H54 (cell line): ENCODE measurements at regions not wholly inside any gene's neighbourhood (a gene's known extent, or its start where the extent isn't known, plus 50 kb on each side); places are given as distances from the start of the nearest gene placed in this dataset.
A peak's percentile ranks its signal among the peaks of the same experiment; 100 is the strongest.

ENCODE experiments used
- DNase-seq: peaks from one replicate; pipeline ENCODE4 v3.0.0; 2011; ENCODE audit warnings: low spot score, mixed read lengths; ENCODE audit not compliant: insufficient read length
- FAIRE-seq: peaks from 3 replicates; lab custom pipeline; 2011; peaks lifted over from hg19 to GRCh38; lab: Jason Lieb, UNC
- POLR2A ChIP-seq: IDR thresholded peaks from 2 replicates; pipeline ENCODE4 v1.6.1; 2011; ENCODE audit warnings: low read depth, mild to moderate bottlenecking, low read length

DNA sequence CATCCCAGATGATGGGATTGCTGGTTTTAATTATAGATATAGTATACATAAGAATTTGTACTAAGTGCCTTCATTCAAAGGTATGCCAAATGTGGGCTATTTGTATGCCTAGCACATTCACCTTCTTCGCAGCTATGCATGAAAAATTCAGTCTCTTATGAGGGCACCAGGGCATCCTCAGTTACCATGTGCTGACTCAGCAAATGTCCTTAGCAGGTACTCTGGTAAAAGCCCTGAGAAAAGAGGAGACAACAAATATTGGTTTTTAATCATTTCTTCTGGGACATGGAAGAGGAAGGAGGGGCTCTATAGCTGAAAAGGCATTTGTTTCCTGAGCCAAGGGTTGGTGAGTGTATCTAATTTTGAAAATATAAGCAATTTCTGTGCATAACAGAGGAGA, 258.1 kb upstream of the BMP2 start:
- FAIRE-seq (no peak), DNase-seq (no peak)
- TF ChIP-seq POLR2A: no peak

GRCh38 chr20:6506906-6507305, 260.6 kb upstream of the BMP2 start:
- DNase-seq: no peak
- no peak for TF ChIP-seq POLR2A
- FAIRE-seq: no peak

- TF ChIP-seq POLR2A: no peak
- DNase-seq (no peak), FAIRE-seq (no peak)
Measured at GRCh38 chr20:6504826-6505225, 262.7 kb upstream of the BMP2 start.

GRCh38 chr20:6504179-6504578, 263.3 kb upstream of the BMP2 start:
- FAIRE-seq (no peak), DNase-seq (no peak)
- TF ChIP-seq POLR2A: no peak

- DNase-seq: no peak
- no peak for TF ChIP-seq POLR2A
- FAIRE-seq: no peak
Measured at GRCh38 chr20:6502999-6503398, 264.5 kb upstream of the BMP2 start.

GRCh38 chr20:6502219-6502618, 265.3 kb upstream of the BMP2 start:
- no peak for FAIRE-seq
- DNase-seq: no peak
- no peak for TF ChIP-seq POLR2A

GRCh38 chr20:6501061-6501460, 266.4 kb upstream of the BMP2 start:
- DNase-seq (peak; percentile 7), FAIRE-seq (no peak)
- no peak for TF ChIP-seq POLR2A

GRCh38 chr20:6499566-6499965, 267.9 kb upstream of the BMP2 start:
- FAIRE-seq (no peak), DNase-seq (no peak)
- TF ChIP-seq POLR2A: no peak

DNA sequence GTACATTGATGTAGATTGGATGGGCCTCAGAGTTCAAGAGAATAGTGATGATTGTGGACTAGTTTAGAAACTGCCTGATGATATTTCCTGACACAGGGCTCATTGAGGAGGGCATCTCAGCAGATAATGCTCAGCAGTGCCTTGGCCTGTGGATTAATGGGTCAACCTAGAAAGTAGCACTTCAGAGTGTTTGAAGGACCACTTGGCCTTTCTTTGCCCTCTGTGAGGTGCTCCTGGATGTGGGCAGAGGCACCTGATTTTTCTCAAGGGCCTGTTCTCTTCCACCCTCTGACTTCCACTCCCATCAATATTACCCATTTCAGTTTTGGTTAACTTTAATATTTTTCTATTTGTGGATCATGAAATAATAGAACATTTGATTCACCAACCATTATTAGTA, 270.6 kb upstream of the BMP2 start:
- FAIRE-seq (no peak), DNase-seq (no peak)
- TF ChIP-seq POLR2A: no peak

- DNase-seq (no peak), FAIRE-seq (no peak)
- TF ChIP-seq POLR2A: no peak
Measured at GRCh38 chr20:6495907-6496306, 271.6 kb upstream of the BMP2 start.

GRCh38 chr20:6492271-6493055, 275.0 kb upstream of the BMP2 start:
- TF ChIP-seq POLR2A: no peak
- FAIRE-seq (no peak), DNase-seq (no peak)

- DNase-seq (no peak), FAIRE-seq (no peak)
Measured at GRCh38 chr20:6490849-6491248, 276.6 kb upstream of the BMP2 start.

DNA sequence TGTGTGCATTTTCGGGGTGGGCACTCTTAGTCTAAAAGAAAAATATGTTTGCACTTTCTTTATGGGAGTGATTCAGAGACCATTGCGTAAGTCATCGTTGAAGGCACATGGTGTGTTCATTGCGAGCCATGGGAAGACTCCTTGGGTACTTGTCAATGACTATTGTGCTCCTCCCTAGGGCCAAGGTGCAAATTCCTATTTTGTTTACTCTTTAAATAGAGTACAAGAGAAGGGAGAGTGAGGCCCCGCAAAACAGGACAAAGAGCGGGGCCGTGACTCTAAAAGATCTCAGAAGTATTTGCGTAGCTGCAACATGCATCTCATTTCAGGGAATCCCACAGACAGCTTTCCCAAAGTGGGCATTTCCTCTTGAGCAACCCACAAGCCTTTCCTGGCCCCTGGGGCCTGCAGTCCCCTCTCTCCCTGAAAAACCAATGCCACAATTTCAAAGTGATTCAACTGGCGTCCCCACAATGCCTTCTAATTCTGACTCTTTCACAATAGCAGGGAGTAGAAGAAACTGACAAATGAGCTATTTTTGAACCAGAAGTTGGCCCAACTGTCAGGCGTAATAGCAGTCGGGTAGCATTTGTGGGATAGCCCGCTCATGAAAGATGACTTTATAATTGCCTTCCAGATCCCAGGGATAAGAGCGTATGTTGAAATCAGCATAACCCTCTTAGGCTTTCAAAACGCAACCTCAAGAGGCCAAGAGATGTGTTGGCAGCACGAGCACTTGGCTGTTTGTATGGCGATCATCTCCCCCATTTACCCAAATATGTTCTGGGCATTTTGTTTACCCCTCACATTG, 277.9 kb upstream of the BMP2 start:
- FAIRE-seq (no peak), DNase-seq (no peak)

More at GRCh38 chr20:6490849-6491248, 276.6 kb upstream of the BMP2 start:
- no peak for TF ChIP-seq POLR2A

GRCh38 chr20:6485351-6485750, 282.1 kb upstream of the BMP2 start:
- no peak for FAIRE-seq
- no peak for DNase-seq
- TF ChIP-seq POLR2A: no peak

More for the DNA sequence above, 277.9 kb upstream of the BMP2 start:
- TF ChIP-seq POLR2A: no peak
